Limb (tissue), 2 donors: ENCODE measurements at regions not wholly inside any gene's neighbourhood (a gene's known extent, or its start where the extent isn't known, plus 50 kb on each side); places are given as distances from the start of the nearest gene placed in this dataset.
"Not testable (repeated sequence)": the region's sequence is repeated elsewhere in the genome, so short reads cannot be mapped to it uniquely, and the experiment has no call there.

Experiments
- DNase-seq, 2 donors: peaks; one replicate each; pipeline ENCODE4 v3.0.0-alpha.2; 2016; ENCODE audit errors: extremely low spot score in 2 of 2

DNA sequence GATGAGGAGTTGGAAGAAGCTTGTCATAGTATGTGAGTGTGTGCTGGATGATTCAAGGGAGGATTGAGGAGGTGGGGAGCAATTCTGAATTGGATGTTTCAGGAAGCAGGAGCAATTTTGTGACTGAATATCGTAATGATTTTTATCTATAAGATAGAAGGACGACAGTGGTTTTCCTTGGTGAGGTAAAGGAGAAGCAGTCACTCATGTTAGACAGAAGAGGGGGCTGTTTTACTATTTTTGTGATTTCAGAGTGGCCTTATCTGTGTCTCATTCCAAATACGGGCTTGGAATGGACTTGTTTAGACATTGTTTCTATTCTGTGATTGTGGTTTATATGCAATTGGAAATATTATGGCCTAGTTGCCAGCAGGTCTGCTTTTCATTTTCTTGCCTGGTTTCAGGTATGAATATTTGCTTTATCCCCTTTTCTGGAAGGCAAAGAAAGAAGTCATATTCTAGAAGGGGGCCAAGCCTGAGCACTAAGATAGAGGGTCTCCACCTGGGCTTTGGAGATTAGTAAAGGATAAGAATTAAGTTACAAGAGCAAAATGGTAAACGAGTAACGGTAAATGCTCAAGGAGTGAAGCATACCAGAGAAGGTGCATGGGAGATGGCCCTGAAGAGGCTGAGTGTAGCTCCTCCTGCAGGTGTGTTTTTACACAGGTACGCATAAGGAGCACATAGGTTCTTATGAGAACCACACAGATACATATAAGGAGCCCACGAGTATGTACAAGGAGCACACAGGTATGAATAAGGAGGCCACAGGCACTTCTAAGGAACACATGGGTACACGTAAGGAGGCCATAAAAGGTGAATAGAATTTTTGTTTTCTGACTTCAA is 124.6 kb upstream of the KCNAB1 start:
- no peak for DNase-seq

GRCh38 chr3:155996882-155997281 is 123.5 kb upstream of the KCNAB1 start:
- no peak for DNase-seq

- not testable (repeated sequence) for DNase-seq
These were observed 122.2 kb upstream of the KCNAB1 start for GRCh38 chr3:155998173-155998572.

GRCh38 chr3:156005736-156006135 is 114.6 kb upstream of the KCNAB1 start:
- no peak for DNase-seq

DNA sequence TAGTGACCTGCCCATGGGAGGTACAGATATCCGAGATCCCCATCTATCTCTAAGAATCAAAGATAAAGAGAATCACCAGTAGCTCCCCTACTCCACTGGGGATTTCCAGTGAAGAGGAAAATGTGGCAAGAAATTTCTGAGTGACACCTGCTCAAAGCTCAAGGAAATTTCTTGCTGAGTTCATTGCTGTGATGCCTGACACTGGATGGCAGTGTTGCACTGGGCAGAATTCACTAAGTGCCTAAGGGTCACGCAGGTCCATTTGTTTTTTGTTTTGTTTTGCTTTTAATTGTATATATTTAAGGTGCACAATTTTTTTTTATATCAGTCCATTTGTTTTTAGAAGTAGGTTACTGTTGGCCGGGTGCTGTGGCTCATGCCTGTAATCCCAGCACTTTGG is 109.5 kb upstream of the KCNAB1 start:
- no peak for DNase-seq

DNA sequence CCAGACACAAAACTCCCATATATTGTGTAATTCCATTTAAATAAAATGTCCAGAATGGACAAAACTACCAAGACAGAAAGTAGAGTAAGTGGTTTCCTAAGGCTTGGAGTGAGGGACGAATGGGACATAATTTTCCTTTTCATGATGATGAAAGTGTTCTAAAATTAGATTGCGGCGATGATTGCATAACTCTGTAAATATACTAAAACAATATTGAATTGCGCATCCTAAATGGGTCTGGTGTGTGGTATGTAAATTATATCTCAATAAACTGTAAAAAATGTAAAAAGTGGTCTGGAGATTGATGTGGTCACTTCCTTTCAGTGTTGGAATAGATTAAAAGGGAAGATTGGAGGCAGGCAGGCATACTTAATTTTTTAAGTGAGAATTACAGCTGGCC is 105.9 kb upstream of the KCNAB1 start:
- no peak for DNase-seq

- no peak for DNase-seq
These were observed 103.5 kb upstream of the KCNAB1 start for GRCh38 chr3:156016902-156017301.

- DNase-seq, result peak in 1 of 2 donors; percentile 13
These were observed 102.9 kb upstream of the KCNAB1 start for GRCh38 chr3:156017352-156018030.

- no peak for DNase-seq
These were observed 95.4 kb upstream of the KCNAB1 start for GRCh38 chr3:156024904-156025533.

GRCh38 chr3:156029208-156029607 is 91.2 kb upstream of the KCNAB1 start:
- no peak for DNase-seq

GRCh38 chr3:156030723-156031122 is 89.7 kb upstream of the KCNAB1 start:
- DNase-seq, result no peak

DNA sequence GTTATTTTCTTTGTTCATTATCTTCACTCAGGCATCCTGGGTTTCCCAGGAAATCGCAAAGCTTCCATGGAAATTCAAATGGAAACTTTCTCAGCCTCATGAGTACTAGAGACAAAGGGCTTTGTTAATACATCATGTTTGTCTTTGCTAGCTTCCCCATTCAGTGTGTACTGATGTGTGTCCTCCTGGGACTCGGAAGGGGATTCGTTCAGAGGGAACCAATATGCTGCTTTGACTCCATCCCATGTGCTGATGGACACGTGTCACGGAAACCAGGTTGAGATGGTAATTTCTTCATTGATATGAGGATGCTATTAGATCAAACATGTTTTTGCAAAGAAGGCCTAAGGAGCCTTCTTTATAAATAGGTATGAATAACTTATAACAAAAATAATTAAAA is 87.0 kb upstream of the KCNAB1 start:
- DNase-seq, result no peak

GRCh38 chr3:156035158-156035557 is 85.2 kb upstream of the KCNAB1 start:
- DNase-seq, result no peak

GRCh38 chr3:156036258-156037053 is 83.9 kb upstream of the KCNAB1 start:
- no peak for DNase-seq

GRCh38 chr3:156037356-156037755 is 83.0 kb upstream of the KCNAB1 start:
- DNase-seq, result no peak

DNA sequence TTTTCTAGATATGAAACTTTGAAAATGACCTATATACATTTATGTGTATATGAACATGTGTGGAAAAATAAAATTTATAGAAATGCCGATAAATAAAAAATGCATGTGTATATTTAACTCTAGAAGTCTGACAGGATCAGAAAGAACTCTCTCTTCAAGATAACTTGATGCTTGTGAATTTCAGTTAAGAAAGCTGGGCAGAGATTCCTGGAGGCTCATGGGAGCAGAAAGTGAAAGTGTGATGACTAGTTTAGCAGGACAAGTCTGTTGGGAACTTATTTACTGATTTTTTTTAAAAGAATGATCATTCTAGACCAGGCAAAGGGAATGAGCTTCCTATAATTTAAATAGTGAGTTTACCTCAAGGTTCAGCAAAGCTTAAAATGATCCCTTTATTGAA is 81.5 kb upstream of the KCNAB1 start:
- no peak for DNase-seq

GRCh38 chr3:156040041-156040440 is 80.3 kb upstream of the KCNAB1 start:
- DNase-seq, result no peak

DNA sequence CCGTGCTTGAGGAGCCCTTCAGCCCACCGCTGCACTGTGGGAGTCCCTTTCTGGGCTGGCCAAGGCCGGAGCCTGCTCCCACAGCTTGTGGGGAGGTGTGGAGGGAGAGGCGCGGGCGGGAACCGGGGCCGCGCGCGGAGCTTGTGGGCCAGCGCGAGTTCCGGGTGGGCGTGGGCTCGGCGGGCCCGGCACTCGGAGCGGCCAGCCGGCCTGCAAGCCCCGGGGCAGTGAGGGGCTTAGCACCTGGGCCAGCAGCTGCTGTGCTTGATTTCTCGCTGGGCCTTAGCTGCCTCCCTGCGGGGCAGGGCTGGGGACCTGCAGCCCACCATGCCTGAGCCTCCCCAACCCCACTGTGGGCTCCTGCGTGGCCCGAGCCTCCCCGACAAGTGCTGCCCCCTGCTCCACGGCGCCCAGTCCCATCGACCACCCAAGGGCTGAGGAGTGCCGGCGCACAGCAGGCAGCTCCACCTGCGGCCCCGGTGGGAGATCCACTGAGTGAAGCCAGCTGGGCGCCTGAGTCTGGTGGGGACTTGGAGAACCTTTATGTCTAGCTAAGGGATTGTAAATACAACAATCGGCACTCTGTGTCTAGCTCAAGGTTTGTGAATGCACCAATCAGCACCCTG is 79.0 kb upstream of the KCNAB1 start:
- not testable (repeated sequence) for DNase-seq

DNA sequence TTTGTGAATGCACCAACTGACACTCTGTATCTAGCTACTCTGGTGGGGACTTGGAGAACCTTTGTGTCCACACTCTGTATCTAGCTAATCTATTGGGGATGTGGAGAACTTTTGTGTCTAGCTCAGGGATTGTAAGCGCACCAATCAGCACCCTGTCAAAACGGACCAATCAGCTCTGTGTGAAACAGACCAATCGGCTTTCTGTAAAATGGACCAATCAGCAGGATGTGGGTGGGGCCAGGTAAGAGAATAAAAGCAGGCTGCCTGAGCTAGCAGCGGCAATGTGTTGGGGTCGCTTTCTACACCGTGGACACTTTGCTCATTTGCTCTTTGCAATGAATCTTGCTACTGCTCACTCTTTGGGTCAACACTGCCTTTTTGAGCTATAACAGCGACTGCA is 78.5 kb upstream of the KCNAB1 start:
- DNase-seq, result not testable (repeated sequence)

- DNase-seq, result not testable (repeated sequence)
These were observed 76.3 kb upstream of the KCNAB1 start for GRCh38 chr3:156043832-156044633.
